Tibial nerve (tissue), 3 donors: ENCODE measurements at regions not wholly inside any gene's neighbourhood (a gene's known extent, or its start where the extent isn't known, plus 50 kb on each side); places are given as distances from the start of the nearest gene placed in this dataset.

Experiments
- POLR2A ChIP-seq, 2 donors: fragments of 450-650 bp; IDR thresholded peaks; one replicate each; pipeline ENCODE4 v1.6.1; 2017; ENCODE audit warnings: antibody characterized with exemption in 2 of 2, mild to moderate bottlenecking in 2 of 2, moderate library complexity in 2 of 2
- TF ChIP-seq, protein P1 (sequence below), 5 experiments: fragments of 200-600 bp in 3 of 5; fragments of 450-650 bp in 2 of 5; sonication (generic) in 3 of 5; IDR thresholded peaks; one replicate each; pipeline ENCODE4 v1.5.1; 2016 to 2019; ENCODE audit warnings: antibody characterized with exemption in 5 of 5, mild to moderate bottlenecking in 3 of 5, moderate library complexity in 2 of 5

DNA sequence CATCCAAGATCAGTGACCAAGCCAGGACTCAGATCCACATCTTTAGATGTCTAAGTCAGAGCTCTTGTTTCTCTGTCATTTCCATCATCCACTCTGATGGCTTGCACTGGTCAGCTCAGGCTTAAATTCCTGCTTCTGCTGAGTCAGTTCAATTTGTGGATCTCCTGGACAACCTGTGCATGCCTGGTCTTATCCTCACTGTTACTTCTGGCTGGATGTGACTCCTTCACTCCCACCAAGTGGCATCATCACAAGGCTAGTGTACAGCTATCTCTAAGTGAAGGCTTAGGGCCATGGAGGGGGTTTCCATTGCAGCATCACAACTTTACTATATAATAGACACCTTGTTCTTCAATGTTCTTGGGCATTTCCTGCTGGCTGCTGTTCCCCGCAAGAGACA is 102.9 kb downstream of the EMP1 start:
- TF ChIP-seq, protein P1, sequence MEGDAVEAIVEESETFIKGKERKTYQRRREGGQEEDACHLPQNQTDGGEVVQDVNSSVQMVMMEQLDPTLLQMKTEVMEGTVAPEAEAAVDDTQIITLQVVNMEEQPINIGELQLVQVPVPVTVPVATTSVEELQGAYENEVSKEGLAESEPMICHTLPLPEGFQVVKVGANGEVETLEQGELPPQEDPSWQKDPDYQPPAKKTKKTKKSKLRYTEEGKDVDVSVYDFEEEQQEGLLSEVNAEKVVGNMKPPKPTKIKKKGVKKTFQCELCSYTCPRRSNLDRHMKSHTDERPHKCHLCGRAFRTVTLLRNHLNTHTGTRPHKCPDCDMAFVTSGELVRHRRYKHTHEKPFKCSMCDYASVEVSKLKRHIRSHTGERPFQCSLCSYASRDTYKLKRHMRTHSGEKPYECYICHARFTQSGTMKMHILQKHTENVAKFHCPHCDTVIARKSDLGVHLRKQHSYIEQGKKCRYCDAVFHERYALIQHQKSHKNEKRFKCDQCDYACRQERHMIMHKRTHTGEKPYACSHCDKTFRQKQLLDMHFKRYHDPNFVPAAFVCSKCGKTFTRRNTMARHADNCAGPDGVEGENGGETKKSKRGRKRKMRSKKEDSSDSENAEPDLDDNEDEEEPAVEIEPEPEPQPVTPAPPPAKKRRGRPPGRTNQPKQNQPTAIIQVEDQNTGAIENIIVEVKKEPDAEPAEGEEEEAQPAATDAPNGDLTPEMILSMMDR (IDR thresholded peaks at IDR 0.05) = no peak
- no peak for TF ChIP-seq POLR2A (IDR thresholded peaks at IDR 0.05)
